OCI-LY7 (cell line): ENCODE measurements at regions not wholly inside any gene's neighbourhood (a gene's known extent, or its start where the extent isn't known, plus 50 kb on each side); places are given as distances from the start of the nearest gene placed in this dataset.

Experiments used
- CTCF ChIP-seq: fragments of 200-600 bp; sonication (generic); conservative IDR thresholded peaks from 2 replicates; pipeline ENCODE4 v1.5.1; 2014; ENCODE audit warnings: mild to moderate bottlenecking, antibody characterized with exemption, low read length, moderate library complexity, mixed read lengths
- EZH2phosphoT487 ChIP-seq: fragments of 200-600 bp; sonication (generic); IDR thresholded peaks from 2 replicates; pipeline ENCODE4 v1.6.1; 2018; ENCODE audit warnings: low read depth, borderline replicate concordance, mild to moderate bottlenecking, mixed run types, antibody characterized with exemption, low read length, moderate library complexity, mixed read lengths

- TF ChIP-seq EZH2phosphoT487 (no peak), CTCF (peak; percentile 80)
Measured at GRCh38 chr14:42110167-42110566, 503.5 kb downstream of the LRFN5 start.
